HAP-1 (cell line): ENCODE measurements at regions not wholly inside any gene's neighbourhood (a gene's known extent, or its start where the extent isn't known, plus 50 kb on each side); places are given as distances from the start of the nearest gene placed in this dataset.
"Not testable (repeated sequence)": the region's sequence is repeated elsewhere in the genome, so short reads cannot be mapped to it uniquely, and the experiment has no call there.

Experiments
- DNase-seq, 2 experiments: peaks; one replicate each; pipeline ENCODE4 v3.0.0-alpha.2; 2016 to 2020; ENCODE audit warnings: low spot score in 2 of 2
- H3K27me3 ChIP-seq: fragments of 250-450 bp; sonication (Bioruptor Pico); 2 replicates; pipeline ENCODE4 v1.5.1; 2020; ENCODE audit warnings: low read depth, mild to moderate bottlenecking, moderate library complexity
- H3K36me3 ChIP-seq: fragments of 250-450 bp; sonication (Bioruptor Pico); replicated peaks from 2 replicates; pipeline ENCODE4 v1.5.1; 2020; ENCODE audit warnings: mild to moderate bottlenecking
- H3K4me1 ChIP-seq: fragments of 250-450 bp; sonication (Bioruptor Pico); 2 replicates; pipeline ENCODE4 v1.5.1; 2020; ENCODE audit warnings: mild to moderate bottlenecking
- H3K4me3 ChIP-seq: fragments of 250-450 bp; sonication (Bioruptor Pico); 2 replicates; pipeline ENCODE4 v1.5.1; 2020; ENCODE audit warnings: mild to moderate bottlenecking, moderate library complexity
- H3K9me3 ChIP-seq: fragments of 250-450 bp; sonication (Bioruptor Pico); 2 replicates; pipeline ENCODE4 v1.5.1; 2020; ENCODE audit warnings: mild to moderate bottlenecking, moderate library complexity
- in situ Hi-C: fragments of 300-500 bp; cut with MboI; formaldehyde crosslinking; loops from 3 replicates; pipeline ENCODE4 v1.14.3; 2020; ENCODE audit warnings: low sequenced_read_pairs, inconsistent platforms, mixed read lengths

DNA sequence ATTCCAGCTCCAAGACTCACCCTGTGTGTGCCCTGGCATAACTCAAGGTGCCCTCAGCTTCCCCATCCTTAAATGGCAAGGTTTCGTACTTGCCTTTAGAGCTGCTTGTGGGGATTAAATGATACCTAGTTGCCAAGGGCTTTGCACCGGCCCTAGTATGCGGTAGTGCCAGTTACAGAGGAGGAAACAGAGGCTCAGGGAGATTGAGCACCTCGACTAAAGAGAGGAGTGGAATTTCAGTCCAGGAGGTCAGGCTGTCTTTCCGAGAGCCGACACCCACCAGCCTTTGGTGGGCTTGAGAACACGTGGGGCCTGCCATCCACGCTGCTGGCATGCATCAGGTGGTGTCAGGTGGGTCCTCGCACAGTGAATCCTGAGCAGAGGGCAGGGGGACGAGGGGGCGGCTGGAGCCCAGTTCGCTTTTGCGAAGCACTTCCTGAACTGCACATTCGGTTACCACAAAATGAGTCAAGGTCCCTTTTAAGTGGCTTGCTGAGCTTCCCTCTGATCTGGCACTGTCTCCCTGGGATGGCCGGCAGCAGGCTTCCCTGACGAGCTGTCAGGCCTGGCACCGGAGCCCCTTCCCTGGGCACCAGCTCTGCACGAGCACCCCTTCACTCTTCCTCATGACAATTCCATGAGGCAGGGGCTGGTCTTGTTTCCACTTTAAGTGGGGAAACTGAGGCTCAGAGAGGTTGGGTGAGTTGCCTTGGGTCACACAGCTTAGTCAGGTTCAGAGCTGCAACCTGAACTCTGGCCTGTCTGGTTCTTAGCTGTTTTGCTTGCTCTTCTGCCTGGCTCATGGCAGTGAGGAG is 291.4 kb downstream of the BCL2L11 start:
- H3K27me3 ChIP-seq, H3K4me1 ChIP-seq, H3K4me3 ChIP-seq, in situ Hi-C loops, H3K9me3 ChIP-seq, DNase-seq, H3K36me3 ChIP-seq: not testable (repeated sequence)

DNA sequence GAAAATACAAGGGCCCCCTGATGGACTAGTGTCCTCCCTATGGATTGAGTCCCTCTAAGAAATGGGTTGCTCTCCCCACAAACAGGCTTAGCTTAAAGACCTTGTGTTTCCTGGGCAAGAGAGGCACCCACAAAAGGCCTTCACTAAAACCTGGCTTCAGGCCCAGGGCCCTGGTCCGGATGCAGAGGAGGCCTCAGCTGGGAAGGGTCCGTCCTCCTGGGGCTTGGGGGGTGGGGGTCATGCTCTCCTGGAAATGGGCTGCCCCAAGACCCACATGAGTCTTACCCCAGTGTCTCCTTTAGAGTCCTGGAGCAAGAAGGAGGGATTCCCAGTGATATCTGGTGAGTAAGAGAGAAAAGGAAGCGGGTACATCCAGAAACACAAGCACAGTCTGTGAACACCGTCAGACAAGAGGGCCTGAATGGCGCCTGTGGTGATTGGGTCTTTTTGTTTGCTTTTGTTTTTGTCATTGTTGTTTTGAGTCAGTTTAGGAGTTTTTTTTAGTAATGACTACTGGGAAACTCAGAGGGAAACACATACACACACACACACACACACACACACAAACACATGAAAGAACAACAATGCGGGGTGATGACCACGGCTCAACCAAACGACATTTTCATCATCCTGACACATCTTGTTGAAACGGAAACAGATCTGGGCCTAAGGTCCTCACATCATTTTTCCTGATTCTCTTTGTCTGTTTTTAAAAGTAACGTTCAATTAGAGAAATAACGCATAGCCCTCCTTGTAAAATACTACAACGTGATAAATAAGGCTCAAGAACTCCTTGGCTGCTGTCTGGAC is 292.3 kb downstream of the BCL2L11 start:
- H3K9me3 ChIP-seq, H3K4me1 ChIP-seq, in situ Hi-C loops, H3K4me3 ChIP-seq, DNase-seq, H3K36me3 ChIP-seq, H3K27me3 ChIP-seq: not testable (repeated sequence)

- H3K36me3 ChIP-seq, H3K4me3 ChIP-seq, H3K4me1 ChIP-seq, H3K27me3 ChIP-seq, H3K9me3 ChIP-seq, DNase-seq, in situ Hi-C loops: not testable (repeated sequence)
These were observed 293.2 kb downstream of the BCL2L11 start for GRCh38 chr2:111413950-111414349.

GRCh38 chr2:111415765-111416743 is 295.3 kb downstream of the BCL2L11 start:
- H3K4me1 ChIP-seq, in situ Hi-C loops, H3K27me3 ChIP-seq, H3K9me3 ChIP-seq, DNase-seq, H3K4me3 ChIP-seq, H3K36me3 ChIP-seq: not testable (repeated sequence)

DNA sequence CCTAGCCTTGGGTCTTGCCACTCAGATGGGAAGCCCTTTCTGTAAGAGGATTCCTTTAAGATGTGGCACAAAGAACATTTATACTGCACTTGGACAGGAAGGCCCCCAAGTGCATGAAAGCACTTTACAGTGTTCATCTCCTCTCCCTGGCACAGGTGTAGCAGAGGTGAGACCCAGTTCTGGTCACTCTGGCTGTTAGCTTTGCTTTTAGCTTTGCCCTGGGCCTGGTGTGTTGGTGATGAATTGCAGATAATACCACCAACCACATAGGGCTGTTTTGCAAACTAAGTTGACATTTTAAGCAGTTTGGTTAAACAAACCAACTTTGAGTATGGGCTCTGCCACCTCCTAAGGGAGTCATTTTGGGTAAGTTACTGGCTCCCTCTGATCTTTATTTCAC is 296.3 kb downstream of the BCL2L11 start:
- H3K27me3 ChIP-seq, DNase-seq, H3K4me3 ChIP-seq, in situ Hi-C loops, H3K4me1 ChIP-seq, H3K36me3 ChIP-seq, H3K9me3 ChIP-seq: not testable (repeated sequence)

GRCh38 chr2:111418091-111418875 is 297.6 kb downstream of the BCL2L11 start:
- DNase-seq, H3K27me3 ChIP-seq, H3K4me3 ChIP-seq, in situ Hi-C loops, H3K36me3 ChIP-seq, H3K4me1 ChIP-seq, H3K9me3 ChIP-seq: not testable (repeated sequence)

GRCh38 chr2:111420074-111420473 is 299.4 kb downstream of the BCL2L11 start:
- in situ Hi-C loops, H3K9me3 ChIP-seq, DNase-seq, H3K27me3 ChIP-seq, H3K4me1 ChIP-seq, H3K36me3 ChIP-seq, H3K4me3 ChIP-seq: not testable (repeated sequence)

- in situ Hi-C loops, H3K9me3 ChIP-seq, H3K27me3 ChIP-seq, H3K4me3 ChIP-seq, H3K36me3 ChIP-seq, H3K4me1 ChIP-seq, DNase-seq: not testable (repeated sequence)
These were observed 300.1 kb downstream of the BCL2L11 start for GRCh38 chr2:111420835-111421234.

GRCh38 chr2:111421949-111422348 is 301.2 kb downstream of the BCL2L11 start:
- H3K4me1 ChIP-seq, H3K4me3 ChIP-seq, H3K36me3 ChIP-seq, DNase-seq, H3K27me3 ChIP-seq, in situ Hi-C loops, H3K9me3 ChIP-seq: not testable (repeated sequence)

DNA sequence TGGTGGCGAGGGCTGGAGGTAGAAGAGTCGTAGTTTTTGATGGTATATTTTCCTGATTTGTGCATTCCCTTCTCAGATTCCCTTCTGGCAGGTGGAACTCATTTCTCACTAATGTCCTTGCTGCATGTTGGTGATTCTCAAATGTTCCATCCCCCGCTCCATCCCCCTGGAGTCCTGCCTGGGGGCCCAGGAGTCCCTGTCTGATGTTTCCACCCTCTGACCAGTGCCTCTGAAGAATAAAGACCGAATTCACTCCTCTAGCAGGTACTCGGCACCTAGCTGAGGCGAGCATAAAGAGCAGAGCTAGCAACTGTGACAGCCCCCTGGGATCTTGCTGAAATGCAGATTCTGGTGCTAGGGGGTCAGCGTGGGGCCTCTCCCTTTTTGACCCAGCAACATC is 301.8 kb downstream of the BCL2L11 start:
- in situ Hi-C loops, DNase-seq, H3K4me3 ChIP-seq: not testable (repeated sequence)

DNA sequence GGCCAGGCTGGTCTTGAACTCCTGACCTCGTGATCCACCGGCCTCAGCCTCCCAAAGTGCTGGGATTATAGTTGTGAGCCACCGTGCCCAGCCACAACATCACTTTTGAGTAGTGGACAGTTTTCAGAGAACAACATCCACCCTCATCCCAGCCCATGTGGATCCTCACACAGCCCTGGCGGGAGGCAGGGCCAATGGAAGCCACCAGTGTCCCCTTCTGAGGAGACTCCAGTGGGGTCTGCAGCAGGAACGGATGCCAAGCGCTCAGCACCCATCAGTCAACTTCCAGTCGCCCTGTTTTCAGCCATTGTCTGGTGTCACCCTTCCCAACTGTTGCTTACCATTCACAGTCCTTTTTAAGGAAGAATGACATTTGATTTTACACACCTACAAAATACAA is 302.5 kb downstream of the BCL2L11 start:
- H3K27me3 ChIP-seq, H3K36me3 ChIP-seq, in situ Hi-C loops, H3K9me3 ChIP-seq, H3K4me1 ChIP-seq, DNase-seq, H3K4me3 ChIP-seq: not testable (repeated sequence)

More for the DNA sequence above, 301.8 kb downstream of the BCL2L11 start:
- not testable (repeated sequence) for H3K4me1 ChIP-seq, H3K9me3 ChIP-seq, H3K27me3 ChIP-seq, H3K36me3 ChIP-seq

DNA sequence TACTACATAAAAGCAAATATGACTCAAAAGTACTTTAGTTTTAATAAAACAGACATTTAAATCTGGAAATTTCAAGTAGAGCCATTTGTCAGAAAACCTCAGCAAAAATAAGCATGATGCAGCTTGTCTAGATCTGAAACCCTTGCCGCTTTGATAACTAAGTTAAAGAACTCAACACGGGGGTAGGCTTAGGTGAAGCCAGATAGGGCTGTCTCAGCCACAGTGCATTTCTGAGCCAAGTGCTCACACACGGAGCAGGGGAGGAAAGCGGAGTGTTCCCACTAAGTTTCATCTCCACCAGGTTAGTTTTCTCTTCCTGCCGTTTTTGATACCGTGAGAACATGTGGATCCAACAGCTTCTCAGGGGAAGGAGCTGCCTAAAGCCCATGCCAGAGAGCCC is 303.5 kb downstream of the BCL2L11 start:
- H3K4me3 ChIP-seq, H3K4me1 ChIP-seq, H3K36me3 ChIP-seq, H3K27me3 ChIP-seq, DNase-seq, in situ Hi-C loops, H3K9me3 ChIP-seq: not testable (repeated sequence)

DNA sequence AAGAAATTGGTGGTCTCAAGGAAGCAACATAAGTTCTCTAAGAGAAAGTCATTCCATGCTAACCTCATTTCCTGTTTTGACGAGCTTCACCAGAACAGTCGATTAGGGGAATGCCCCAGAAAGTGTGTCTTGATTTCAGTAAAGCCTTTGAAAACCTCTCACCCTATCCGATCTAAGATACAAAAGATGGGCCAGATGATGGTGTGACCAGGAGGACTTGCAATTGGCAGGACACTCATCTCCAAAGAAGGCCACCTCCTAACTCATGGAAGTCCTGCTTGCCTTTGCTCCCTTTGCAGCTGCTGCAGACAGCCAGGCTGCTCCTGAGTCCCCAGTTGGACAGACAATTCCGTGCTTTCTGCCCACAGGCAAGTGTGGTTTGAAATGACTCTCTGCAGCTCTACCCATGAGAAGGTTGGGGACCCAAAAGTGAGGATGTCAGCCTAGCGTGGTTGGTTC is 304.2 kb downstream of the BCL2L11 start:
- in situ Hi-C loops, H3K9me3 ChIP-seq, H3K4me3 ChIP-seq, DNase-seq, H3K4me1 ChIP-seq, H3K36me3 ChIP-seq, H3K27me3 ChIP-seq: not testable (repeated sequence)
